Activated CD4-positive, alpha-beta T cell treated with anti-CD3 and anti-CD28 coated beads for 48 hours (primary cell): ENCODE measurements at regions not wholly inside any gene's neighbourhood (a gene's known extent, or its start where the extent isn't known, plus 50 kb on each side); places are given as distances from the start of the nearest gene placed in this dataset.

Experiments used
- DNase-seq: peaks from one replicate; pipeline ENCODE4 v3.0.0-alpha.2; 2020

DNA sequence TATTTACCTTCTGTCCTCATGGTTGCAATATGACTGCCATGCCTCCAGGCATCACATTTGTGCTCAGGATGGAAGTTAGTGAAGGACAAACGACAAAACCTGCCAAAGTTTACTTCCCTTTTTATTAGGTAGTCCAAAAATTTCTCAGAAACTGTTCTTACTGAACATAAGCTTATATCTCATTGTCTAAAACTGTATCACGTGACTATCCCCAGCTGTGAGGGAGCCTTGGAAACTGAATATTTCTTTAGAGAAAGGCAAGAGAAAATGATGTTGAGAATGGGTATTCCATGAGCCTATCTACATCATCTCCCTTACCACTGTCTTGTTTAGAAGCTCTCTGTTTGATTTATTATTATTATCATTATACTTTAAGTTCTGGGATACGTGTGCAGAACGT lies 169.1 kb upstream of the ADRA1D start:
- DNase-seq: no peak

DNA sequence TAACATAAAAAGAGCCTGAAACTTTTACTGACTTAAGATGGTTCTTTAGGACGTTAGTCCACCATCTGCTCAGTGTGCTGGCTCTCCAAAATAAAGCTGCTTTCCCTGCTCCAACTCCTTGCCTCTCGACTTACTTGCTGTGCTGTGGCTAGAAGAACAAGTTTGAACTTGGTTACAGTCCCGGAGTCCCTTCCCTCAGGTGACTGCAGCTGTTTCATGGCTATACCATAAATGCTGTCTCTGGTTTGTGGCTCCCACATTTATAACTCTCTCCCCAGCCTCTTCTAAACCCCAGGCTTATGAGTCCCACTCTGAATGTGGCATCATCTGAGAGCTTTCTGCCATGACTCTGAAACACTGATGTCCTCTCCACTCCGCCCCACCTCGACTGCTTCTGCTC lies 166.2 kb upstream of the ADRA1D start:
- DNase-seq: no peak

DNA sequence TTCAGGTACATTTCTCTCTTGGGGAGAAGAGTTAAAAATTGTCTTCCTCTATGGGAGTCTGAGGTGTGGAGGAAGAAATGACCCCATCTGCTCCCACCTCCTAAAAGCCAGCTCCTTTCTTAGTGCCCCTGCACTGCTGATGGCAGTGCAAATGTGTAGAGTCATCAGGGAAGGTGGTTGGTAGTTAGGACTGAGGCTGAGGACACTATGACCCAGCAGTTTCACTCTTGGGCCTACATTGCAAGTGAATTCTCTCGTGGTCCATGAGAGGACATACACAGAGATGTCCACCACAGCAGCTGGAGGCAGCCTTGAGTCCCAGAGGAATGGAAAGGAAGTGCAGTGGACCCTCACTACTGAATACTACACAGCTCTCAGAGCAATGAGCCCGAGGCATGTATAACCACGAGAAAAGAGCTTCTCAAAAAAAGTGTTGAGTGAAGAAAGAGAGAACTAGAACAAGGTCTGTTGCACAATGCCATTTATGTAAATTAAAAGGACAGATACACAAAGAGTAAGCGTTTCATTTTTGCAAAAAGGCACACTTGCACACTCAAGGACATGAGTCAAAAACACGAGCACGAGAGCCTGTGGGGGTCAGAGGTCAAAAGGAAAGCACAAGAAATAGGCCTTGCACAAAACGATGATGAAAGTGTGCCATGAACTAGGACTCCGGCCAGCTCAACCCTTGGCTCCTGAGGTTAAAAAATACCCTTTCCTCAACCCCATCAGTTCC lies 164.4 kb upstream of the ADRA1D start:
- no peak for DNase-seq

DNA sequence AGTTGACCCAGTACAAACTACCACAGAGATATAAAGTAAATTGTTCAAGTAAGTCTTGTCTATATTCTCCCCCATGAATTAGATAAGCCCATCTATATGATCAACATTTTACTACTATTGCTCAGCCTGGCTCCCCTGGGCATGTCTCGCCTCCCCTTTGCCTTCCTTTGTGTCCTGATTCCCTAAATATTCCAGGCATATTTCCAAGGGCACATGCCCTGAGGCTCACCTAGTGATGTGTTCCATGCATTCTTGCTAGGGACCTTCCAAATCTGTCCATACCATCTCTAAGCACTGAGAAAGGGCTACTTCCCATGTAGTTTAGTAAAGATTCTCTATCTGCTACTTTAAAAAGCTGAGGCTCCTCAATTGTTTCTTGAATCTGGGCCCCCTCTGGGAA lies 163.1 kb upstream of the ADRA1D start:
- DNase-seq: no peak

DNA sequence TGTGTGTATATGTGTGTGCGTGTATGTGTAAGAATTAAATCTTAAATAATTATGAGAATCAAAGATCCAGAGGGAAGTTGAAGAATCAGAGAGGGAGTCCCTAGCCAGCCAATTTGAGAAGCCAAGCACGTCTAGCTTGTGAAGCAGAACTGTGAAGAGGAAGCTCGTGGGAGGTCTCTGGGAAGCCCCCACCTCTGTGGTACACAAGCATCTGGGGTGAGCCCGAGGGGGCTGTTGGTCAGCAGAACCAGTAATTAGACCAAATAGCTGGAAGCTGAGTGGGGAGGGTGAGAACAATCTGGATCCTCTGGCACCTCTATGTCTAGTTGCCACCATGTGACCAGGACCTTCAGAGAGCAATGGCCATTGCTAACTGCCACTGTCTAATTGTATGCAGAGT lies 162.7 kb upstream of the ADRA1D start:
- DNase-seq: no peak

DNA sequence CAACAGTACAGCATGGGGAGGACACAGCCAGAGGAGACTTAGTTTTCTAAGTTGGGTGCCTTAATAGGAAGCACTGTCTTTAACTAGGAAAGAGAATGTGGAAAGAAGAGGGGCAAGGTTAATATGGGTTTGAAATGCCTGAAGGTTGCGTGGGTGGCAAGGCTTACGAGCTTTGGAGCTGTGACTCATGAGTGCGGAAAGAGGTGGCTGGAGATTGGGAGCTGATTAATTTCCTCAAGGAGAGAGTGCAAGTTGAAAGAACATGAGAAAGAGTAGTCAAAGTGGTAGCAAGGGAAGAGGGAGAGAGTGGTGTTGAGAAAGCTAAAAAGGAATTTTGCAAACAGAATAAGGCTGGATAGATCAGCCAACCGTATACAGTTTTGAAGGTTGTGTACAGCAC lies 157.5 kb upstream of the ADRA1D start:
- no peak for DNase-seq

DNA sequence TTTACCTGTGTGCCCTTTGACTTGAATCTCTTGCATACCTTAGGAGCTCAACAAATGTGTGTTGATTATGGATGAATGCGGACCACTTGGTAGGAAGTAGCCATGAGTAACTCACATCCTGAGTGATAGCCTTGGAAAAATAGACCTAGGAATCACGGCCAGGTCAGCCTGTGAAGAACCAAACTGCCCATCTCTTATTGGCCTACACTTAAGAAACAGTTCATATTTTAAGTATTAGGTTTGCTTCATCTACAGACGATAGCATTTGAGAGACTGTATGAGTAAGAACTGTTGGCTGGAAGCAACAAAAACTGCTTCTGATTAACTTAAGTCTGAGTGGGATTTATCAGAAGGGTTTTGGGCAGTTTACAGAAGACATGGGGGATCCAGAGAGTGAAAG lies 152.5 kb upstream of the ADRA1D start:
- DNase-seq: no peak

DNA sequence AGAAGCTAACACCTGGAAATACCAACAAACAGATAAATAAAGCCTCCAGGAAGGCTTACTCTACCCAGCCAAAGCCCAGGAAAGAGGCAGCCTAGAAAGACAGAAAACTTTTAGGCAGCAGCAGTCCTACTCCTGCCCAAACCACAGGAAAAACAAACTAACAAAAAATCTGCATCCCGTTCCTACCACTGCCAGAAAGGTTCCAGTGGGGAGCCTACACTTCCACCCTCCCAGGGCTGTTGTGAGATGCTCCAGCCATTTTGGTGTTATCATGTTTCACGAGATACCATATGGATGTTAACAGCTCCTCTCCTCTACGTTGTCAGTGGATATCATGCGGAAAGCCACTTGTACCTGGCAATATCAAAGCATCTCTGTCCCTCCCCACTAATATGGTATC lies 135.9 kb upstream of the ADRA1D start:
- DNase-seq: no peak

DNA sequence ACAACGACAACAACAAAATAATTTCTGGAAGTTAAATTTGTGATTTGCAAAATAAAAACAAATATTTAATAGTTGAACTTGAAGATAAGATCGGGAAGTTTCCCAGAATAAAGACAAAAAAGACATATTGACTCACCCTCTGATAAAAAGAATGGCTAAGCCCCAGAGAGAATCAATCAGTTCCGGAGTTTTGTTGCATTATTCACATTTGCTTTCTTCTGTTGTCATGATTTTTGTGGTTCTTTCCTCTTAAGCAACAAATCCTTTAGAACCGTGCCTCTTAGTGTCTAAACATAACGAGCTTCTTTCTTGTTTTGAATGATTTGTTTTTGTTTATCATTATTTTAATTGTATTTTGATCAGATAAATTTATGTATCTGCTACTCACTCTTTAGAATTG lies 134.9 kb upstream of the ADRA1D start:
- no peak for DNase-seq

DNA sequence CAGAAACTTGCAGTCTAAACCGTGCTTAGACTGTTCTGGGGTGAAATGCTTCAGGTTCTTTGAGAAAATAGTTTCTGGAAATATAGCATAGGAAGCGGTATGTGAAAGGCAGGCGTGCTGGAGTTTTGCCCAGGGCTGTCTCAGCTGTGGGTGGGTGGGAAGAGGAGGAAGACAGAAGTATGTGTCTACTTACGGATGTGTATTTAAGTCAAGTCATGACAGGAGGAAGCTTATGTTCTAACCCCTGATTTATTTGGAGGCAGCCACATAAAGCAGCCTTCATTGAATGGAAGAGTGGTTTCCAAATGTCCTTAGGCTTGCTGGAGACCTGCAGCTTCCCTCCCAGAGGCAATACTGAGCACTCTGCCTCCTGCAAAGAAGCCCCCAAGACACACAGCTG lies 126.8 kb upstream of the ADRA1D start:
- no peak for DNase-seq

DNA sequence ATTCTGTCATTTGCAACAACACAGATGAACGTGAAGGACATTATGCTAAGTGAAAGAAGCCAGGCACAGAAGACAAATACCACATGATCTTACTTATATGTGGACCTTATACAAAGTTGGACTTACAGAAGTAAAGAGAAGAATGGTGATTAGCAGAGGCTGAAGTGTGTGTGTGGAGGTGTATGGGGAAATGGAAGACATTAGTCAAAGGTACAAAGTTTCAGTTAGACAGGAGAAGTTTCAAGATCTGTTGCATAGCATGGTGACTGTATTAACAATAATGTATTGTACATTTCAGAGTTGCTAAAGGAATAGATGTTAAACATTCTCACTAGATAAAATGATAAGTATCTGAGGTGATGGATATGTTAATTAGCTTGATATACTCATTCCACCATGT lies 124.4 kb upstream of the ADRA1D start:
- DNase-seq: no peak

DNA sequence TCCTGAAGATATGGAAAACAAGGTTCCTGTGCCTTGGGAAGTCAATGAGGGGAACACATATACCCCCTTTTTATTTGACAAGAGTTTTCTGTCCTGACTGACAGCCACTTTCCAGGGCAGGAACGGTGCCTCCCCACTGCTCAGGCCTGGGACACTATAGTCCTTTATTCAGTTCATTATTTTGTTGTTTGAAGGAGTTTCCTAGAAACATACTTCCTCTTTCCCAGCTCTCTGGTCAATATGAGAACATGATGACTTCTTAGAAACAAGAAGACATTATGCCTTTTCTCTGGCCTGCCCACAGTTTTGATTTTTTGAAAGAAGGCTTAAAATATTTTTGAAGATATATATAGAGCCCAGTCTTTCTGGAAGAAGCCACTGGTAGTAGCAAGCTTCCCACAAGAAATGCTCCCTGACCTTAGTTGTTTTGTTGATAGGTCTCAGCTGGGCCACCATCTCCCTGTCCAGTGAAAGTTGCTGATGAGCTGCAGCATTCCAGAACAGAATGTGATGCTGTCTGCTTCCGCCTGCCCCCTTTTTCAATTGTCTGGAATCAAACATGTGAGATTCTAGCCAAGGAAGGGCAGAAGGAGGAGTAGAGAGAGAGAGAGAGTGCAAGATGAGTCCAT lies 122.7 kb upstream of the ADRA1D start:
- no peak for DNase-seq

DNA sequence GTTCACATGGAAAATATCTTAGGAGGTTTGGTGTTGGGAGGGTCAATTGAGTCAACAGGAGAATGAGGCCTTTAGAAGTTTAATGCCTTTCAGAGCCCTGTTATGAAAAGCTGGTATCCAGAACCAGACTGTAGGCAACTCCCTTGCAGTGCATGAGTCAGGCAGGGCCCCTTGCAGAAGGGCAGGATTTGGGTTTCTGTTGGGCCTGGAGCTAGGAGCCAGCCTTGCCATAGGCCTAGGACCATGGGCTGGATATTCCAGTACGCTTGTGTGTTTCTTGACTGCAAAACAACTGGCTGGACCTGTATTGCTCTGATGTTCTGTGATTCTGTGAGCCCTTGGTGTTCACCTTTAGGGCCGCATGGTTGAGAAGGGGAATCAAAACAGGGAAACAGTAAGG lies 121.8 kb upstream of the ADRA1D start:
- no peak for DNase-seq

DNA sequence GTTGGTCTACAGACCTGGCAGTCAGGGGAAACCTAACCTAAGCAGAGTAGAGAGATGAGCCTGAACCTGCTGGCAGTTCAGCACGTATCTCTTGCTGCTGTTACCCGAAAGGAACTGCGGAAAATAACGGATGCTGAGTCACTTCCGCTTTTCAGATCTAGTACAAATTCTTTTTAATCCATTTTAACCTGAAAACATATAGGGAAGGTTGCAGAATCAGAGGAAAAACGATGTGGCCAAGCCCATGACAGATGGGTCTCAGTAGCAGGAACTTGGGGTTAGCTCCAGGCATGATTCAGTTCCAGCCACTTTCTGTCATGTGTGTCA lies 120.7 kb upstream of the ADRA1D start:
- DNase-seq: peak; percentile 54

DNA sequence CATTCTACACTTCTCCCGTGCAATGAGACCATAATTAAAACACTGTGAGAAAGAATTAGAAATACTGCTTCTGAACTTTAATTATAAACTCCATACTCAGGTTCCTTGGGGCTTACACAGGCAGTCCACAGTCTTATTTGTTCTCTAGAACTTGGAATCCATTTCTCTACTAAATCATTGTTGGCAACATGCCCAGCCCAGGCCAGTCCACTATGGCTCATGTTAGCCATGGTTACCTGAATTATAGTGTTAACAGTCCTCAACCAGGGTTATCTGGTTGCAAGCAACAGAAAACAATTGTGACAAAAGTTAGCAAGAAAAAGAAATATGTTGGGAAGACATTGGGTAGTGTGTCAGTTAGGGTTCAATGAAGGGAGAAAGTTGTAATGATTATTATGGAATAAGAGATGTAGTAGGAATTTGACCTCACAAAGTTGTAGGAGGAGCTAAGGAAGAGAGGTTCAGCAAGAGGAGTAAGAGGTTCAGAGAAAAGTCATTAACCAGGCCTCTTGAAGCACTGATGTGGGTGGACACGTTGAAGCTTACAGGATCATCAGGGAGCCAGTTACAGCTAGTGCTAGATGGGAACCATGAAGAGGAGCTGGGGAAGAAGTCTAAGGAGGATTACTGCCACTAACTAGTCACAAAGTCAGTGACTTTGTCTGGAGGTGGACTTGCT lies 120.2 kb upstream of the ADRA1D start:
- no peak for DNase-seq

DNA sequence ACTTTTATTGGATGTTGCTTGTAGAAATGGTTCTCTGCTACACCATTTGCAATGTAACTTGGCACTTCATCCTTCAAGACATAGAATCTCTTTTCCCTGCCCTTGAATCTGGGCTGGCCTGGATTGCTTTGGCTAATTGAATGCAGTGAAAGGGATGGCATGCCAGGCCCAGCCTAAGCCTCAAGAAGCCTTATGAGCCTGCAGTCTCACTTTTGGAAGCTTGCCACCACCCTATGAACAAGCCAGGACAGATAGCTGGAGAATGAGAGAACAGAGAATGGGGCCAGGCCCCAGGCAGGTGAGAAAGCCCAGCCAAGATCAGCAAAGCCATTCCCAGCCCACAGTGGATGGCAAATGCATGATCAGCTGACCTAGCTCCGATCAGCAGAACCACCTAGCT lies 117.0 kb upstream of the ADRA1D start:
- DNase-seq: no peak

DNA sequence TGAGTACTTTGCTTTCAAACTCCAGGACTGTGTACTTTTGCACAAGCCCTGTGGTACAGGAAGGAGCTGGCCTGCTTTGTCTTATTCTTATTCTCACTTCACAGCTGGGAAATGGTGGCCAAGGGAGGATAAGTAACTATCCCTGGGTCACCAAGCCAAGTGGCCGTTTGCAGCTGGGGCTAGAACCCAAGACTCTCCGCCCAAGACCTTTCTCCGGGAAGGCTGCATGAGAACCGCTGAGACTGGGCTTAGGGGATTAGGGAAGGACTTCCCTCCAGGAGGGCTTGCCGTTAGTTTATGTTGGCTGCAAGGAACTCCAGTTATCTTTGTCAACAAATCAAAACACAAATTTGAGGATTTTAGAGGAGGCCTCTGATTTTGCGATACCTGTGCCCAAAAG lies 109.5 kb upstream of the ADRA1D start:
- no peak for DNase-seq

DNA sequence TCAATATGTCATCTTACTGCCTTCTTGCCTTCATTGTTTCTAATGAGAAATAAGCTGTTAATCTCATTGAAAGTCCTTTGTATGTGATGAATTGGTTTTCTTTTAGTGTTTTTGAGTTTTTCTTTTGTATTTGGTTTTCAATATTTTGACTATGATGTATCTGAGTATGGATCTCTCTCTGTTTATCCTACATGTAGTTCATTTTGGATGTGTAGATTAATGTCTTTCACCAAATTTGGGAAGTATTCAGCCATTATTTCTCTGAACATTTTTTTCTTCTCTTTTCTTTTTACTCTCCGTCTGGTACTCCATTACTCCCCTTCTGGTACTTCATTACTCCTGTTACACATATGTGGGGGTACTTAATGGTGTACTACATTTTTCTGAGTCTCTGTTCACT lies 103.3 kb upstream of the ADRA1D start:
- DNase-seq: no peak

DNA sequence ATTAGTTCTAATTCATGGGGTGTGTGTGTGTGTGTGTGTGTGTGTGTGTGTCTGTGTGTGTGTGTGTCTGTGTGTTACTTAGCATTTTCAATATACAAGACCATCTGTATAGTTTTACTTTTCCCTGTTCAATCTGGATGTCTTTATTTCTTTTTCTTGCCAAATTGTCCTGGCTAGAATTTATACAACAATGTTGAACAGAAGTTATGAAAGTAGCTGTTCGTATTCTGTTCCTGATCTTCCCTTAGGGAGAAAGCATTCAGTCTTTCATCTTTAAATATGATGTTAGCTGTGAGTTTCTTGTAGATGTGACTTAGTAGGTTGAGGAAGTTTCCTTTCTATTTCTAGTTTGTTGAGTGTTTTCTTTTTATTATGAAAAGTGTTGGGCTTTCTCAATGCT lies 101.0 kb upstream of the ADRA1D start:
- DNase-seq: no peak

DNA sequence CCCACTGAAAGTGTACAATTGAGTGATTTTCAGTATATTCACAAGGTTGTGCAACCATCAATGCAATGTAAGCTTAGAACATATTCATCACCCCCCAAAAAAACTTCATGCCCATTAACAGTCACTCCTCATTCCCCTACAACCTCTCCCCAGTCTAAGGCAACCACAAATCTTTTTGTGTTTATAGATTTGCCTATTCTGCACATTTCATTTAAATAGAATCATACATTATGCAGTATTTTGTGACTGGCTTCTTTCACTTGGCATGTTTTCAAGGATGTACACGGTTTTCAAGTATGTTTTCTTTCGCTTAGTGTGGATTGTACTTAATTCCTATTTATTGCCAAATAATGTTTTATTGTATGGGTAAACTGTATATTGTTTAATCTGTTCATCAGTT lies 95.6 kb upstream of the ADRA1D start:
- no peak for DNase-seq

DNA sequence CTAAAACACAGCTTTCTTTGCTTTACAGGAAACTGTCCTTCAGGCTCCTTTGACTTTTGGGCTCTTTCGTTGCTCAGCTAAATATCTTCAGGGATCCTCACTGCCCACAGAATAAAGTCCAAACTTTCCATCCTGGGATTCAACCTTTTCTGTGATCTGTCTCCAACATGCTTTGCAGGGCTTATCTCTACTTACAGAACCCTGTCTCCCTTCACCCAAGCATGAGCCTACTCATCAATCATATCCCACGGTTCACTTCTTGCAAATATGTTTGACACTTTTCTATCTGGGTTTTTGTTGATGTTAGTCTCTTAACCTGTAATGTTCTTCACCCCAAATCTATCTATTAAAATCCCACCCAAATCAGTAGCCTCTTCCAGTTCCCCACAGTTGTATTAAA lies 93.5 kb upstream of the ADRA1D start:
- no peak for DNase-seq

DNA sequence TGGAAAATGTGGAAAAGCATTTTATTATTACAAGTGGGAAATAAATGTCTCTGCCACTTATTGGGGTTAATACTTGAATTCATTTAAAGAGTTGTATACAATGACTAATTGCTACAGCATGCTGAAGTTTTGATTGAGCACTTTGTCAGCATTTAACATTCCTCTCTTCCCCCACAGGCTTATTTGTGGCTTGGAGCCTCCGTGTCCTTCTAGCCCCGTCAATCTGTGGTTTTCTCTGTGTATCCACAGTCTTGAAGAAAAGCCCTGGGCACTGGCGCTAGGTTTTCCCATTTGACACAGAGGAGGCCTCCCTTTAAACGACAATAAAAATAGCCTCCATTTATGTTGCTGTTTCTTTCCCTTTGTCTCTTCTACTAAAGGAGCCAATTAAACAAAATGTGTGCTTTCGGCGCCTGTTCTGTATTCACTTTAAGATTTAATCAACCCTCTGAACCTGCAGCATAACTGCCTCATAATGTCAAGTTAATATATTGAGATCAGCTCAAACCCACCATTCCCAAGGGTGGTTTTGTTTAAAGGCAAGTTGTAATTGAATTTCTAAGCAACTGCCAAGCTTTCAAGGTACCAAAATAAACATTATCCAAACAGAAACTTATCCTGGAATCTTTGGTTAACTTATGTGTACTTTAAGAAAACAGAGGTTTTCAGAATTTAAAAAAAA lies 92.9 kb upstream of the ADRA1D start:
- DNase-seq: no peak

DNA sequence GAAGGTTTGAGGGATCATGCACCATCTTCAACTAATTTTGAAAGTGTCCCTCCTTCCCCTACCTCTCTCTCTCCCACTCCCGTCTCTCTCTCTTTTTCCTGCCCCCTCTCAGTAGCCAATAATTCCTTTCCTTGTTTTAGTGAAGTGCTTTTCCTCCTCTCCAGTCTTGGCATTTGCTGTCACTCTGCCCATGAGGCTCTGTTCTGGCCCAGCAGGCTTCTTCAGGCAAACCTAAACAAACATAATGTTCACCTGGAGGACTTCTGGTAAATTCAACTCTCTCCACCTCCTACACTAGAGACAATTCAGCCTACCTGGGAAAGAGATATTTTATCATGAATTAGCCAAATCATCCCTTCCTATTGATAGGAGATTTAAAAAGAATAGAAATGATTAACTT lies 86.6 kb upstream of the ADRA1D start:
- DNase-seq: no peak
